ENCODE measurements at regions not wholly inside any gene's neighbourhood (a gene's known extent, or its start where the extent isn't known, plus 50 kb on each side); places are given as distances from the start of the nearest gene placed in this dataset.

- DNase-seq: no peak
Observed at GRCh38 chr10:118246332-118247295, 95.5 kb downstream of the FAM204A start.

- DNase-seq: no peak
Observed at GRCh38 chr10:118243907-118244306, 98.2 kb downstream of the FAM204A start.

- DNase-seq: peak; percentile 6 to 55 (median 28)
Observed at GRCh38 chr10:118241229-118242137, 100.6 kb downstream of the FAM204A start.

- DNase-seq: no peak
Observed at GRCh38 chr10:118239236-118239630, 102.9 kb downstream of the FAM204A start.

- DNase-seq: no peak
Observed at GRCh38 chr10:118238573-118239235, 103.4 kb downstream of the FAM204A start.

- no peak for DNase-seq
Observed at GRCh38 chr10:118237930-118238329, 104.2 kb downstream of the FAM204A start.

GRCh38 chr10:118234683-118235082 is 107.4 kb downstream of the FAM204A start:
- DNase-seq: no peak

- DNase-seq: no peak
Observed at GRCh38 chr10:118220346-118220850, 121.7 kb downstream of the FAM204A start.

- no peak for DNase-seq
Observed at GRCh38 chr10:118218562-118218961, 123.6 kb downstream of the FAM204A start.

GRCh38 chr10:118216571-118217170 is 125.5 kb downstream of the FAM204A start:
- DNase-seq: no peak

GRCh38 chr10:118216020-118216419 is 126.1 kb downstream of the FAM204A start:
- no peak for DNase-seq

GRCh38 chr10:118214776-118215175 is 127.3 kb downstream of the FAM204A start:
- DNase-seq: no peak

- no peak for DNase-seq
Observed at GRCh38 chr10:118213436-118213835, 128.7 kb downstream of the FAM204A start.

GRCh38 chr10:118210276-118210675 is 131.8 kb downstream of the FAM204A start:
- no peak for DNase-seq

GRCh38 chr10:118209215-118209614 is 132.9 kb downstream of the FAM204A start:
- no peak for DNase-seq

- DNase-seq: no peak
Observed at GRCh38 chr10:118207470-118208007, 134.6 kb downstream of the FAM204A start.

GRCh38 chr10:118204292-118204943 is 137.7 kb downstream of the FAM204A start:
- DNase-seq: no peak

- no peak for DNase-seq
Observed at GRCh38 chr10:118203461-118203860, 138.7 kb downstream of the FAM204A start.

- no peak for DNase-seq
Observed at GRCh38 chr10:118195729-118196128, 146.4 kb downstream of the FAM204A start.

GRCh38 chr10:118193642-118194041 is 146.9 kb upstream of the RAB11FIP2 start:
- no peak for DNase-seq

GRCh38 chr10:118181021-118181420 is 134.3 kb upstream of the RAB11FIP2 start:
- no peak for DNase-seq

All from activated CD4-positive, CD25-positive, alpha-beta regulatory T cell (primary cell).